GM12878 (cell line): ENCODE measurements at regions not wholly inside any gene's neighbourhood (a gene's known extent, or its start where the extent isn't known, plus 50 kb on each side); places are given as distances from the start of the nearest gene placed in this dataset.

Experiments
- CTCF ChIP-seq, 3 experiments: IDR thresholded peaks in 2 of 3; conservative IDR thresholded peaks in 1 of 3; 2 replicates each; pipeline ENCODE4 v1.5.1; 2011; ENCODE audit warnings: low read depth in 3 of 3, low read length in 3 of 3, mild to moderate bottlenecking in 3 of 3, control low read depth in 2 of 3, moderate library complexity in 2 of 3, inconsistent platforms in 1 of 3, mixed read lengths in 1 of 3; ENCODE audit not compliant: control insufficient read depth in 2 of 3, insufficient read depth in 1 of 3; ENCODE audit errors: extremely low read depth in 1 of 3
- ESRRA ChIP-seq: IDR thresholded peaks from 2 replicates; pipeline ENCODE4 v1.6.1; 2012; ENCODE audit warnings: mild to moderate bottlenecking, low read length, improper control_type of control experiment
- EZH2 ChIP-seq: IDR thresholded peaks from 2 replicates; pipeline ENCODE4 v1.6.1; 2012; ENCODE audit warnings: low read depth, mild to moderate bottlenecking, control low read depth, inconsistent platforms, low read length, borderline replicate concordance; ENCODE audit not compliant: control insufficient read depth
- FOXM1 ChIP-seq: IDR thresholded peaks from 2 replicates; pipeline ENCODE4 v1.6.1; 2012; ENCODE audit warnings: low read depth, mild to moderate bottlenecking, inconsistent platforms, low read length, moderate library complexity
- MEF2B ChIP-seq: fragments of 450-650 bp; IDR thresholded peaks from 2 replicates; pipeline ENCODE4 v1.6.1; 2018; ENCODE audit warnings: mild to moderate bottlenecking, moderate library complexity; ENCODE audit not compliant: partially characterized antibody, poor library complexity, severe bottlenecking
- NR2C2 ChIP-seq: IDR thresholded peaks from 2 replicates; pipeline ENCODE4 v1.6.1; 2011; ENCODE audit warnings: borderline replicate concordance, low read depth; ENCODE audit not compliant: control insufficient read depth, insufficient read length
- POLR2A ChIP-seq: IDR thresholded peaks from 2 replicates; pipeline ENCODE4 v1.6.1; 2011; ENCODE audit warnings: low read depth, mild to moderate bottlenecking, low read length
- SIX5 ChIP-seq: IDR thresholded peaks from 2 replicates; pipeline ENCODE4 v1.6.1; 2011; ENCODE audit warnings: mild to moderate bottlenecking, low read depth, low read length, moderate library complexity; ENCODE audit not compliant: severe bottlenecking
- SMC3 ChIP-seq: IDR thresholded peaks from 2 replicates; pipeline ENCODE4 v1.6.1; 2011; ENCODE audit warnings: low read length, improper control_type of control experiment, borderline replicate concordance
- ZSCAN29 ChIP-seq: fragments of 450-650 bp; IDR thresholded peaks from 2 replicates; pipeline ENCODE4 v1.6.1; 2017; ENCODE audit warnings: mild to moderate bottlenecking, moderate library complexity
- TF ChIP-seq, protein P1 (sequence below): fragments of 150-350 bp; IDR thresholded peaks from 2 replicates; pipeline ENCODE4 v1.6.1; 2016; ENCODE audit warnings: low read depth, low read length

GRCh38 chr5:56326116-56326515 lies 93.0 kb upstream of the ANKRD55 start:
- TF ChIP-seq POLR2A, result no peak
- TF ChIP-seq, protein P1, sequence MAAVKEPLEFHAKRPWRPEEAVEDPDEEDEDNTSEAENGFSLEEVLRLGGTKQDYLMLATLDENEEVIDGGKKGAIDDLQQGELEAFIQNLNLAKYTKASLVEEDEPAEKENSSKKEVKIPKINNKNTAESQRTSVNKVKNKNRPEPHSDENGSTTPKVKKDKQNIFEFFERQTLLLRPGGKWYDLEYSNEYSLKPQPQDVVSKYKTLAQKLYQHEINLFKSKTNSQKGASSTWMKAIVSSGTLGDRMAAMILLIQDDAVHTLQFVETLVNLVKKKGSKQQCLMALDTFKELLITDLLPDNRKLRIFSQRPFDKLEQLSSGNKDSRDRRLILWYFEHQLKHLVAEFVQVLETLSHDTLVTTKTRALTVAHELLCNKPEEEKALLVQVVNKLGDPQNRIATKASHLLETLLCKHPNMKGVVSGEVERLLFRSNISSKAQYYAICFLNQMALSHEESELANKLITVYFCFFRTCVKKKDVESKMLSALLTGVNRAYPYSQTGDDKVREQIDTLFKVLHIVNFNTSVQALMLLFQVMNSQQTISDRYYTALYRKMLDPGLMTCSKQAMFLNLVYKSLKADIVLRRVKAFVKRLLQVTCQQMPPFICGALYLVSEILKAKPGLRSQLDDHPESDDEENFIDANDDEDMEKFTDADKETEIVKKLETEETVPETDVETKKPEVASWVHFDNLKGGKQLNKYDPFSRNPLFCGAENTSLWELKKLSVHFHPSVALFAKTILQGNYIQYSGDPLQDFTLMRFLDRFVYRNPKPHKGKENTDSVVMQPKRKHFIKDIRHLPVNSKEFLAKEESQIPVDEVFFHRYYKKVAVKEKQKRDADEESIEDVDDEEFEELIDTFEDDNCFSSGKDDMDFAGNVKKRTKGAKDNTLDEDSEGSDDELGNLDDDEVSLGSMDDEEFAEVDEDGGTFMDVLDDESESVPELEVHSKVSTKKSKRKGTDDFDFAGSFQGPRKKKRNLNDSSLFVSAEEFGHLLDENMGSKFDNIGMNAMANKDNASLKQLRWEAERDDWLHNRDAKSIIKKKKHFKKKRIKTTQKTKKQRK, result no peak
- TF ChIP-seq SIX5, result no peak
- TF ChIP-seq FOXM1, result no peak
- no peak for TF ChIP-seq EZH2
- no peak for TF ChIP-seq SMC3
- TF ChIP-seq CTCF (IDR thresholded peaks at IDR 0.05 in 2 of 3, conservative IDR thresholded peaks at IDR 0.05 in 1 of 3; ENCODE audit: control insufficient read depth in 2 of 3, extremely low read depth in 1 of 3, insufficient read depth in 1 of 3, low read depth in 3 of 3, low read length in 3 of 3), result no peak
- no peak for TF ChIP-seq NR2C2
- TF ChIP-seq ESRRA, result no peak
- no peak for TF ChIP-seq MEF2B
- no peak for TF ChIP-seq ZSCAN29
